PFSK-1 (cell line): ENCODE measurements at regions not wholly inside any gene's neighbourhood (a gene's known extent, or its start where the extent isn't known, plus 50 kb on each side); places are given as distances from the start of the nearest gene placed in this dataset.

Experiments used
- POLR2AphosphoS5 ChIP-seq: IDR thresholded peaks from 2 replicates; pipeline ENCODE4 v1.6.1; 2012; ENCODE audit warnings: low read depth, mild to moderate bottlenecking, control low read depth, low read length, moderate library complexity
- SIN3A ChIP-seq: IDR thresholded peaks from 2 replicates; pipeline ENCODE4 v1.6.1; 2012; ENCODE audit warnings: mild to moderate bottlenecking, low read length, moderate library complexity, borderline replicate concordance; ENCODE audit not compliant: insufficient read depth

- no peak for TF ChIP-seq SIN3A
- TF ChIP-seq POLR2AphosphoS5: no peak
These were observed 390.7 kb upstream of the ETAA1 start for GRCh38 chr2:67006373-67006960.
